ENCODE measurements at regions not wholly inside any gene's neighbourhood (a gene's known extent, or its start where the extent isn't known, plus 50 kb on each side); places are given as distances from the start of the nearest gene placed in this dataset.

DNA sequence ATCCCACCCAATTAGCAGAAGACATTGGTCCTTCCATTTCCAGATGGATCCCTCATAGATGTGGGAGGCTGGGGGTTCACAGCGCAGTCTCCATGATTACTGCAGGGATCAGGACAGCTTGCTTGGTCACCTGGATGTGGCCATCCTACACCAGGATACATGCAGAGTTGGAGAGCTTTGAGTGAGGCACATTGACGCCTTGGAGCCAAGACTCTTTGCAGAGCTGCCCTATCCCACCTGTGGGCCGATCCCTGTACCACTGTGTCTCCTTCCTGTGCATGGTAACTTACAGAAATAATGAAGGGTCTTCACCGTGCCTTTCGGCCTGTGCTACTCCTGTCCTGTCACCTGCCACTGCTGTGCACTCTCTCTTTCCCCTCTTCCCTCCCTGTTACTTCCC is 444.8 kb downstream of the GLRX3 start:
- Histone ChIP-seq H3K4me3 (no peak overlapping the region), H3K27ac (no peak overlapping the region), H3K9me3 (no peaks in the 10 kb centered on the region), H3K4me1 (no peaks in the 10 kb centered on the region), H3K36me3 (no peaks in the 10 kb centered on the region), H3K27me3 (no peaks in the 10 kb centered on the region)
- ATAC-seq (ENCODE audit: low FRiP score in 2 of 2): no peak
- 78 to 88% methylated on average over 4 to 5 of the region's 5 CpGs for WGBS, 2 donors
- no peak for TF ChIP-seq POLR2A (IDR thresholded peaks at IDR 0.05)
- TF ChIP-seq, protein P1, sequence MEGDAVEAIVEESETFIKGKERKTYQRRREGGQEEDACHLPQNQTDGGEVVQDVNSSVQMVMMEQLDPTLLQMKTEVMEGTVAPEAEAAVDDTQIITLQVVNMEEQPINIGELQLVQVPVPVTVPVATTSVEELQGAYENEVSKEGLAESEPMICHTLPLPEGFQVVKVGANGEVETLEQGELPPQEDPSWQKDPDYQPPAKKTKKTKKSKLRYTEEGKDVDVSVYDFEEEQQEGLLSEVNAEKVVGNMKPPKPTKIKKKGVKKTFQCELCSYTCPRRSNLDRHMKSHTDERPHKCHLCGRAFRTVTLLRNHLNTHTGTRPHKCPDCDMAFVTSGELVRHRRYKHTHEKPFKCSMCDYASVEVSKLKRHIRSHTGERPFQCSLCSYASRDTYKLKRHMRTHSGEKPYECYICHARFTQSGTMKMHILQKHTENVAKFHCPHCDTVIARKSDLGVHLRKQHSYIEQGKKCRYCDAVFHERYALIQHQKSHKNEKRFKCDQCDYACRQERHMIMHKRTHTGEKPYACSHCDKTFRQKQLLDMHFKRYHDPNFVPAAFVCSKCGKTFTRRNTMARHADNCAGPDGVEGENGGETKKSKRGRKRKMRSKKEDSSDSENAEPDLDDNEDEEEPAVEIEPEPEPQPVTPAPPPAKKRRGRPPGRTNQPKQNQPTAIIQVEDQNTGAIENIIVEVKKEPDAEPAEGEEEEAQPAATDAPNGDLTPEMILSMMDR (IDR thresholded peaks at IDR 0.05): no peak
- TF ChIP-seq POLR2AphosphoS5 (IDR thresholded peaks at IDR 0.05): no peak
- TF ChIP-seq EP300 (IDR thresholded peaks at IDR 0.05): no peak
- DNase-seq: no peak

GRCh38 chr10:130587718-130588117 is 451.5 kb downstream of the GLRX3 start:
- DNase-seq (no peak), ATAC-seq (ENCODE audit: low FRiP score in 2 of 2) (no peak)
- Histone ChIP-seq H3K36me3 (no peaks in the 10 kb centered on the region), H3K4me3 (no peak overlapping the region), H3K4me1 (no peaks in the 10 kb centered on the region), H3K27ac (no peak overlapping the region), H3K27me3 (no peaks in the 10 kb centered on the region), H3K9me3 (no peaks in the 10 kb centered on the region)
- WGBS, 2 donors: 79 to 85% methylated on average over 4 of the region's 4 CpGs
- TF ChIP-seq POLR2AphosphoS5 (IDR thresholded peaks at IDR 0.05) (no peak), POLR2A (IDR thresholded peaks at IDR 0.05) (no peak), EP300 (IDR thresholded peaks at IDR 0.05) (no peak)
- TF ChIP-seq, protein P1 (IDR thresholded peaks at IDR 0.05): no peak

DNA sequence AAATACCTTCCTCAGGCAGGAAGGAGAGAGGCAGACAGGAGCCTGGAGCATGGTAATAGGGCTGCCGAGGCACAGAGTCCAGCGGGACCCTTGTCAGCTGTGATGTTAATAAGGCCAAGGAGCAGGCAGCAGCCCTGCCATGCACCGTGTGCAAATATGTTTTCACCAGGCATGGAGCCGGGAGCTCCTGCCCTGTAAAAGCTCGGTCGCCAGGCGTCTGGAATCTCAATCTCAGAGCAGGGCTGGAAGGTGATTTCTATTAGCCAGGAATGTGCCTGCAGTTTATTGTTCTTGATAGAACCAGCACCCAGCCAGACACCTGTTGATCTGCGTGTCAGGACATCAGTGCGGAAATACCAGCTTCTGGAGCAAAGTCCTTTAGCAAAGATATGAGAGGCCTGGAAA is 469.8 kb downstream of the GLRX3 start:
- H3K4me1 ChIP-seq: no peaks in the 10 kb centered on the region
- no peaks in the 10 kb centered on the region for H3K36me3 ChIP-seq
- H3K27me3 ChIP-seq: no peaks in the 10 kb centered on the region
- TF ChIP-seq, protein P1 (IDR thresholded peaks at IDR 0.05): no peak
- TF ChIP-seq POLR2A (IDR thresholded peaks at IDR 0.05): no peak
- TF ChIP-seq POLR2AphosphoS5 (IDR thresholded peaks at IDR 0.05): no peak
- TF ChIP-seq EP300 (IDR thresholded peaks at IDR 0.05): no peak
- H3K9me3 ChIP-seq: no peaks in the 10 kb centered on the region
- 51 to 52% methylated on average over 9 of the region's 9 CpGs for WGBS, 2 donors
- no peak overlapping the region for H3K4me3 ChIP-seq
- DNase-seq (no peak), ATAC-seq (ENCODE audit: low FRiP score in 2 of 2) (no peak)
- H3K27ac ChIP-seq: no peak overlapping the region

DNA sequence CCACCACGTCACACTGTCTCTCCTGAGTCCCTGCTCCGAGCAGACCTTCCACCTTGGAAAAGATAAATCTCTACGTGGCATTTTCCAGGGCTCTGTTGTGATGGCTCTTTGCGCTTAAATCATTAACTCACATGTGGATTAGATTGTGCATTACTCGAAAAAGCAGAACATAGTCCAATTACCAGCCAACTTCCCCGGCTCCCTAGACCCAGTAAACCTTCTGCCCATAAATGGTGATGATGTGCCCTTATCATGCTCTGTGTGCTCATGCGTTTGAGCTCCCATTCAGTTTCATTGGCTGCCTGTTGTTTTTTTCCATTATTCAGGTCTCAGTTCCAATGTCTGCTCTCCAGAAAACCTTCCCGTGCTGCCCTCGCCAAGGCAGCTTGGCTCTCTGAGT is 471.2 kb downstream of the GLRX3 start:
- 84 to 92% methylated on average over 9 of the region's 9 CpGs for WGBS, 2 donors
- H3K4me3 ChIP-seq: no peak overlapping the region
- no peaks in the 10 kb centered on the region for H3K4me1 ChIP-seq
- H3K27ac ChIP-seq: no peak overlapping the region
- H3K9me3 ChIP-seq: peaks cover 0 to 2% (median 0%) of the 10 kb centered on the region in 4 donors
- no peaks in the 10 kb centered on the region for H3K36me3 ChIP-seq
- H3K27me3 ChIP-seq: no peaks in the 10 kb centered on the region
- TF ChIP-seq POLR2AphosphoS5 (IDR thresholded peaks at IDR 0.05) (no peak), EP300 (IDR thresholded peaks at IDR 0.05) (no peak), POLR2A (IDR thresholded peaks at IDR 0.05) (no peak)
- TF ChIP-seq, protein P1 (IDR thresholded peaks at IDR 0.05): no peak
- no peak for DNase-seq
- ATAC-seq (ENCODE audit: low FRiP score in 2 of 2): no peak

DNA sequence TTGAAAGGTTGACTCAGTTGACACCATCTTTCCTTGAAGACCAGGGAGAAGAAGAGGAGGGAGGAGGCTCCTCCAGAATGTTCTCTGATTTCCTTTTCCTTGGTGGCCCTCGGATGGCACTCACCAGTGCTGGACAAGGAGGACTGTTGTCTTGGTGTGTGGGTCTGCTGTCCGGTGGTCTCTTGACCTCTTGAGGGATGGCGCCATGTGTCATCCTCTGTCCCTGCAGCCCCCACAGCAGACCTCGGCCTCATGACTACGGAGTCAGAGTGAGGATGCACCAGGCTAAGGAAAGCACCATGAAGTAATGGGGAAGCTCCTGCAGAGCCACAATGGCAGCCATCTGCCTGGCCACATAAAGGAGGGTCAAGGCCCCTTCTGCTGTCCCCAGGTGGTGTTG is 475.0 kb downstream of the GLRX3 start:
- Histone ChIP-seq H3K27me3 (no peaks in the 10 kb centered on the region), H3K4me3 (no peak overlapping the region), H3K4me1 (no peaks in the 10 kb centered on the region), H3K9me3 (peaks cover 0 to 7% (median 0%) of the 10 kb centered on the region in 4 donors), H3K27ac (no peak overlapping the region), H3K36me3 (no peaks in the 10 kb centered on the region)
- DNase-seq: no peak
- 75 to 92% methylated on average over 3 to 5 of the region's 5 CpGs for WGBS, 2 donors
- TF ChIP-seq POLR2A (IDR thresholded peaks at IDR 0.05) (no peak), EP300 (IDR thresholded peaks at IDR 0.05) (no peak), POLR2AphosphoS5 (IDR thresholded peaks at IDR 0.05) (no peak)
- TF ChIP-seq, protein P1 (IDR thresholded peaks at IDR 0.05): no peak
- ATAC-seq (ENCODE audit: low FRiP score in 2 of 2): peak in 1 of 2 donors; percentile 15
